H1 (cell line): ENCODE measurements at regions not wholly inside any gene's neighbourhood (a gene's known extent, or its start where the extent isn't known, plus 50 kb on each side); places are given as distances from the start of the nearest gene placed in this dataset.

ENCODE experiments used
- CTBP2 ChIP-seq: IDR thresholded peaks from 2 replicates; pipeline ENCODE4 v1.7.0; 2011; ENCODE audit warnings: borderline replicate concordance, mild to moderate bottlenecking, moderate library complexity, mixed read lengths, low read length; ENCODE audit not compliant: insufficient read depth, insufficient read length
- GABPA ChIP-seq: IDR thresholded peaks from 2 replicates; pipeline ENCODE4 v1.6.1; 2011; ENCODE audit warnings: mild to moderate bottlenecking, low read length, moderate library complexity, borderline replicate concordance; ENCODE audit not compliant: insufficient read depth
- POU5F1 ChIP-seq: IDR thresholded peaks from 2 replicates; pipeline ENCODE4 v1.6.1; 2011; ENCODE audit warnings: low read depth, mild to moderate bottlenecking, low read length, moderate library complexity

DNA sequence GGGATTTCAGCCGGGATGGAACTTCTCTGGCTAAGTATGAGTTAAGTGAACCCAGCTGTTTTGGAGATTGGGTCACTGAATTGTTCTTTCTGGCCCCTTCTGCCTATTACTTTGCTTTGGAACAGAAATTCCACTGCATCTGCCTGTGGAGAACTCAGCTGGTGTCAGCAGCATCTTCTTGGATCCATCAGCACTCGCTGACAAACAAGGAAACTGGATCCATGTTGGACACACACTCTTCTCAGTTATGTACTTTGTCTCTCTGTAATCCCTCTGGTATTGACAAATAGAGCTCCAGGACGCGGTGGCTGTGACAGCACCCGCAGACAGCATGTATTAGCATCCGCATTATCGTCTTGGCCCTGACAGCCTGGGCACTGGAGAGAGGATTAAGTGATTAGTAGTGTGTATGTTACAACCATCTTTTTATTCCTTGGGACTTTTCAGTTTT is 73.0 kb upstream of the BMPER start (continued):
- TF ChIP-seq CTBP2 (no peak), POU5F1 (no peak), GABPA (no peak)
- TF ChIP-seq, all 59 proteins: peak for 0
